K562 (cell line): ENCODE measurements at regions not wholly inside any gene's neighbourhood (a gene's known extent, or its start where the extent isn't known, plus 50 kb on each side); places are given as distances from the start of the nearest gene placed in this dataset.

Experiments used
- ATAC-seq: fragments of 200-7000 bp; cut with Tn5 transposase; 3 replicates; pipeline ENCODE4 v1.9.1; 2020; ENCODE audit warnings: moderate library complexity
- BruUV-seq: library from RNA; stranded (reverse); fragments of 400-500 nt; replicated peaks from 2 replicates; lab custom pipeline; 2021; lab: Mats Ljungman, UMichigan
- CTCF ChIA-PET: fragments of 300-600 bp; formaldehyde crosslinking; extraction: SDS; loops from one replicate; lab custom pipeline; 2021; ENCODE audit warnings: low intra/inter-chr PET ratio; lab: Yijun Ruan, JAX
- POLR2A ChIA-PET: fragments of 300-600, 350-650 bp; sonication (Branson Sonifier 250); formaldehyde crosslinking; extraction: SDS; loops from one replicate; lab custom pipeline; 2021; ENCODE audit warnings: antibody characterized with exemption, inconsistent platforms; lab: Yijun Ruan, JAX
- DNase-seq, 4 experiments: peaks; one replicate each; pipeline versions ENCODE4 v3.0.0 to v3.0.0-alpha.2; 2011 to 2018; ENCODE audit warnings: low spot score in 3 of 4, mixed read lengths in 3 of 4; ENCODE audit errors: extremely low read depth in 1 of 4
- FAIRE-seq: peaks from 2 replicates; lab custom pipeline; 2011; peaks lifted over from hg19 to GRCh38; lab: Jason Lieb, UNC
- H2AFZ ChIP-seq: 2 replicates; pipeline ENCODE4 v1.6.0; 2011; ENCODE audit warnings: low read depth, low read length, control low read depth, inconsistent platforms
- H3K27ac ChIP-seq: fragments of 200-600 bp; 3 replicates; pipeline ENCODE4 v1.8.0; 2011; ENCODE audit warnings: low read depth, mild to moderate bottlenecking, control low read depth, inconsistent platforms, low read length, moderate library complexity, mixed read lengths; ENCODE audit errors: extremely low read depth
- H3K27me3 ChIP-seq, 2 experiments: fragments of 300-600 bp in 1 of 2; 2 replicates in 1 of 2; 3 replicates in 1 of 2; pipeline versions ENCODE4 v1.6.0 to v1.8.0; 2011; ENCODE audit warnings: inconsistent platforms in 2 of 2, low read length in 2 of 2, mild to moderate bottlenecking in 1 of 2, mixed read lengths in 1 of 2, moderate library complexity in 1 of 2; ENCODE audit not compliant: control insufficient read depth in 2 of 2, insufficient read depth in 2 of 2
- H3K36me3 ChIP-seq: fragments of 300-600 bp; 3 replicates; pipeline ENCODE4 v1.8.0; 2011; ENCODE audit warnings: mild to moderate bottlenecking, low read length, inconsistent platforms; ENCODE audit not compliant: control insufficient read depth, insufficient read depth
- H3K4me1 ChIP-seq, 2 experiments: fragments of 200-600 bp in 1 of 2; replicated peaks in 1 of 2; 2 replicates in 1 of 2; 3 replicates in 1 of 2; pipeline versions ENCODE4 v1.5.1 to v1.8.0; 2011; ENCODE audit warnings: inconsistent platforms in 2 of 2, low read length in 2 of 2, mild to moderate bottlenecking in 1 of 2, mixed read lengths in 1 of 2, moderate library complexity in 1 of 2; ENCODE audit not compliant: control insufficient read depth in 2 of 2, insufficient read depth in 2 of 2
- H3K4me2 ChIP-seq: 2 replicates; pipeline ENCODE4 v1.6.1; 2011; ENCODE audit warnings: low read length, control low read depth, inconsistent platforms, mixed read lengths; ENCODE audit not compliant: insufficient read depth
- H3K4me3 ChIP-seq: fragments of 200-600 bp; sonication (generic), shearing (Covaris generic); 2 replicates; pipeline ENCODE4 v1.5.1; 2016; ENCODE audit warnings: control low read depth, inconsistent platforms
- H3K79me2 ChIP-seq: fragments of 200-600 bp; 3 replicates; pipeline ENCODE4 v1.8.0; 2011; ENCODE audit warnings: low read length, inconsistent platforms; ENCODE audit not compliant: control insufficient read depth, insufficient read depth
- H3K9ac ChIP-seq, 2 experiments: 2 replicates each; pipeline versions ENCODE4 v1.6.0 to v1.6.1; 2011; ENCODE audit warnings: low read depth in 2 of 2, low read length in 2 of 2, control low read depth in 1 of 2, inconsistent platforms in 1 of 2, mild to moderate bottlenecking in 1 of 2, mixed read lengths in 1 of 2; ENCODE audit not compliant: insufficient read depth in 1 of 2
- H3K9me1 ChIP-seq: one replicate; pipeline ENCODE4 v1.6.0; 2011; ENCODE audit warnings: inconsistent platforms, mild to moderate bottlenecking, low read length, moderate library complexity; ENCODE audit not compliant: control insufficient read depth, insufficient read depth
- H3K9me3 ChIP-seq: replicated peaks from 2 replicates; pipeline ENCODE4 v1.5.1; 2011; ENCODE audit warnings: low read depth, low read length, inconsistent platforms; ENCODE audit not compliant: control insufficient read depth, insufficient read depth
- H4K20me1 ChIP-seq: replicated peaks from 2 replicates; pipeline ENCODE4 v1.6.1; 2011; ENCODE audit warnings: low read length, inconsistent platforms, mixed read lengths; ENCODE audit not compliant: control insufficient read depth, insufficient read depth
- CBX5 ChIP-seq: IDR thresholded peaks from 2 replicates; pipeline ENCODE4 v1.6.1; 2014; ENCODE audit warnings: low read depth, borderline replicate concordance
- NFYB ChIP-seq: IDR thresholded peaks from 2 replicates; pipeline ENCODE4 v1.6.1; 2011; ENCODE audit warnings: mild to moderate bottlenecking, moderate library complexity; ENCODE audit not compliant: insufficient read length; ENCODE audit errors: extremely low read depth
- NONO ChIP-seq, 2 experiments: fragments of 200-400 bp in 1 of 2; fragments of 450-650 bp in 1 of 2; formaldehyde crosslinking in 1 of 2; IDR thresholded peaks; 2 replicates each; pipeline ENCODE4 v1.6.1; 2017; ENCODE audit warnings: low read depth in 2 of 2, mild to moderate bottlenecking in 2 of 2, moderate library complexity in 2 of 2, low read length in 1 of 2
- TAF9B ChIP-seq: fragments of 450-650 bp; IDR thresholded peaks from 2 replicates; pipeline ENCODE4 v1.6.1; 2018; ENCODE audit warnings: mild to moderate bottlenecking; ENCODE audit not compliant: partially characterized antibody
- ZNF316 ChIP-seq: fragments of 450-650 bp; IDR thresholded peaks from 2 replicates; pipeline ENCODE4 v1.6.1; 2016
- WGBS: fragments of 100-300 bp; shearing (Covaris generic); methylation state at CpG from one replicate; pipeline ENCODE4 v1.1.6; 2016; ENCODE audit warnings: low coverage, mixed read lengths; ENCODE audit not compliant: insufficient coverage; ENCODE audit errors: missing lambda C conversion rate; 5-methylcytosine and 5-hydroxymethylcytosine counted together
- in situ Hi-C: fragments of 300-500 bp; cut with MboI; formaldehyde crosslinking; loops from 4 replicates; pipeline ENCODE4 v1.15.0; 2018; ENCODE audit warnings: inconsistent platforms, mixed read lengths
- intact Hi-C: fragments of 100-400 bp; cut with micrococcal nuclease; formaldehyde crosslinking; loops from 2 replicates; pipeline ENCODE4 v1.14.2; 2022
- TF ChIP-seq, protein P1 (sequence below): conservative IDR thresholded peaks from 2 replicates; pipeline ENCODE4 v1.6.1; 2011; ENCODE audit warnings: low read depth, mild to moderate bottlenecking, low read length; ENCODE audit not compliant: control insufficient read depth
- TF ChIP-seq, protein P2 (sequence below), 2 experiments: fragments of 450-650 bp; IDR thresholded peaks; 2 replicates each; pipeline ENCODE4 v1.6.1; 2018; ENCODE audit warnings: mild to moderate bottlenecking in 2 of 2, low read depth in 1 of 2; ENCODE audit not compliant: partially characterized antibody in 2 of 2

DNA sequence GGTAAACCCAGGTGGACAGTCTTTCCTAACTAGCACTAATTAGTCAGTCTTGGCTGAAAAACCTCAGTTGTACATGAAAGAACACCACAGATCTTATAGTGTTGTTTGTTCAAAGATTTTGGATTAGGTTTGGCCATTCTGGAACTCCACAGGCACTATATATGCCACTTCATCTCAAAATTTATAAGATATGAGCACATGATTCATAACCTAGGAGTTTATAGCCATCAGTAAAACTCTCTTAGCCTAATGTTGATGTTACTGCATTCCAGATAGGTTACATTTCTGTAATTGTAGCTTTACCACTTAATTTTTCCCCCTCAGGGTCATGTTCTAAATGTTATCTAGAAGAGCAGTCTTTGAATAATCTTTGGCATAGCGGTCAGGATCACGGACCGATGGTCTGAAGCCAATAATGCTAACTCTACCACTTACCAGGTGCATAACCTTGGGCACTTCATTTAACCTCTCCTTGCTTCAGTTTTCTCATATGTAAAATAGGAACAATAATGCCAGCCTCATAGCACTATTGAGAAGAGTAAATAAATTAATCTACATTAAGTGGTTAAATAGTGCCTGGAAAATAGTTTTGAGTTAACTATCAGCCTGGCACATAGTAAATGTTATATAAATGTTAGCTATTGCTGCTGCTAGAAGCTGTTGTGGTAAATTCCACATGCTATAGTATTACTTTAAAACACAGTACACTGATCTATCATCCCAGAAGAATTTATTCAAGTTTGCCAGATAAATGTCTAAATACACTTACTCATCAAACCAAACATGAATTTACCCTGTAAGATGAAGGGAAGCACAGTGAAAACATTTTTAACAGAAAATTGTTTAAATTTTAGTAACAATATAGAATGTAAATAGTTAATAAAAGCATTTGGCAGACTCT, 743.9 kb downstream of the NR2F1-AS1 start (continued):
- no peak for TF ChIP-seq NONO (IDR thresholded peaks at IDR 0.05; ENCODE audit: low read depth in 2 of 2, low read length in 1 of 2)
- TF ChIP-seq, all 486 proteins: peak for 0

DNA sequence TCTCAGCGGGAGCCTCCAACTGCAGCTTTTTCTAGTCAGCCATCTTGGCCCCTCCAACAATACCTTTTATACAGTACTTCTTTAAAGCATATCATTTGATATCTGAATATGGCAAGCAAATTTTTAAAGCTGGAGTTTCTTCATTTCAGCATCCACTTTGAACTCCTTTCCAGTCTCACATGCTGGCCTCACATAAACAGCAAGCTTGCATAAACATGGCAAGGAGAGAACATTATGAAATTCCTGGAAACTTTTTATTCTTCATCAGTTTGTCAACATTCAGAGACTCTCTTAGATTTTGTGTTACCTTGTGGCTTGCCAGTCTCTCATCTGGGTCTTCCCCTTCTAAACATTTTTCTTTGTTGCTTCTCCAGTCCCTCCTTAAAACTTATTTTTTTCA, 745.3 kb downstream of the NR2F1-AS1 start:
- in situ Hi-C loops (no loop called here), intact Hi-C loops (no loop called here)
- Histone ChIP-seq H3K79me2 (no peaks in the 10 kb centered on the region), H3K36me3 (no peaks in the 10 kb centered on the region), H3K4me3 (no peak overlapping the region), H3K9me3 (no peaks in the 10 kb centered on the region), H4K20me1 (no peaks in the 10 kb centered on the region), H3K4me2 (no peak overlapping the region), H3K27ac (no peak overlapping the region), H3K4me1 (no peaks in the 10 kb centered on the region), H2AFZ (no peak overlapping the region), H3K9me1 (no peaks in the 10 kb centered on the region), H3K27me3 (no peaks in the 10 kb centered on the region), H3K9ac (no peak overlapping the region)
- FAIRE-seq (no peak), DNase-seq (no peak), ATAC-seq (no peak)
- no TSS peak for BruUV-seq
- WGBS = 0% methylated on average over 1 of the region's 1 CpG
- ChIA-PET CTCF (no interaction called here), POLR2A (no interaction called here)
- TF ChIP-seq, protein P1, sequence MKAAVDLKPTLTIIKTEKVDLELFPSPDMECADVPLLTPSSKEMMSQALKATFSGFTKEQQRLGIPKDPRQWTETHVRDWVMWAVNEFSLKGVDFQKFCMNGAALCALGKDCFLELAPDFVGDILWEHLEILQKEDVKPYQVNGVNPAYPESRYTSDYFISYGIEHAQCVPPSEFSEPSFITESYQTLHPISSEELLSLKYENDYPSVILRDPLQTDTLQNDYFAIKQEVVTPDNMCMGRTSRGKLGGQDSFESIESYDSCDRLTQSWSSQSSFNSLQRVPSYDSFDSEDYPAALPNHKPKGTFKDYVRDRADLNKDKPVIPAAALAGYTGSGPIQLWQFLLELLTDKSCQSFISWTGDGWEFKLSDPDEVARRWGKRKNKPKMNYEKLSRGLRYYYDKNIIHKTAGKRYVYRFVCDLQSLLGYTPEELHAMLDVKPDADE = no peak
- TF ChIP-seq ZNF316 (no peak), CBX5 (no peak), TAF9B (no peak), NFYB (no peak)
- TF ChIP-seq, protein P2, sequence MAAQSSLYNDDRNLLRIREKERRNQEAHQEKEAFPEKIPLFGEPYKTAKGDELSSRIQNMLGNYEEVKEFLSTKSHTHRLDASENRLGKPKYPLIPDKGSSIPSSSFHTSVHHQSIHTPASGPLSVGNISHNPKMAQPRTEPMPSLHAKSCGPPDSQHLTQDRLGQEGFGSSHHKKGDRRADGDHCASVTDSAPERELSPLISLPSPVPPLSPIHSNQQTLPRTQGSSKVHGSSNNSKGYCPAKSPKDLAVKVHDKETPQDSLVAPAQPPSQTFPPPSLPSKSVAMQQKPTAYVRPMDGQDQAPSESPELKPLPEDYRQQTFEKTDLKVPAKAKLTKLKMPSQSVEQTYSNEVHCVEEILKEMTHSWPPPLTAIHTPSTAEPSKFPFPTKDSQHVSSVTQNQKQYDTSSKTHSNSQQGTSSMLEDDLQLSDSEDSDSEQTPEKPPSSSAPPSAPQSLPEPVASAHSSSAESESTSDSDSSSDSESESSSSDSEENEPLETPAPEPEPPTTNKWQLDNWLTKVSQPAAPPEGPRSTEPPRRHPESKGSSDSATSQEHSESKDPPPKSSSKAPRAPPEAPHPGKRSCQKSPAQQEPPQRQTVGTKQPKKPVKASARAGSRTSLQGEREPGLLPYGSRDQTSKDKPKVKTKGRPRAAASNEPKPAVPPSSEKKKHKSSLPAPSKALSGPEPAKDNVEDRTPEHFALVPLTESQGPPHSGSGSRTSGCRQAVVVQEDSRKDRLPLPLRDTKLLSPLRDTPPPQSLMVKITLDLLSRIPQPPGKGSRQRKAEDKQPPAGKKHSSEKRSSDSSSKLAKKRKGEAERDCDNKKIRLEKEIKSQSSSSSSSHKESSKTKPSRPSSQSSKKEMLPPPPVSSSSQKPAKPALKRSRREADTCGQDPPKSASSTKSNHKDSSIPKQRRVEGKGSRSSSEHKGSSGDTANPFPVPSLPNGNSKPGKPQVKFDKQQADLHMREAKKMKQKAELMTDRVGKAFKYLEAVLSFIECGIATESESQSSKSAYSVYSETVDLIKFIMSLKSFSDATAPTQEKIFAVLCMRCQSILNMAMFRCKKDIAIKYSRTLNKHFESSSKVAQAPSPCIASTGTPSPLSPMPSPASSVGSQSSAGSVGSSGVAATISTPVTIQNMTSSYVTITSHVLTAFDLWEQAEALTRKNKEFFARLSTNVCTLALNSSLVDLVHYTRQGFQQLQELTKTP (IDR thresholded peaks at IDR 0.05; ENCODE audit: low read depth in 1 of 2, partially characterized antibody in 2 of 2) = no peak
